ENCODE measurements at regions not wholly inside any gene's neighbourhood (a gene's known extent, or its start where the extent isn't known, plus 50 kb on each side); places are given as distances from the start of the nearest gene placed in this dataset.

GRCh38 chrX:120697053-120697452, 67.2 kb upstream of the C1GALT1C1 start:
- TF ChIP-seq, protein P1, sequence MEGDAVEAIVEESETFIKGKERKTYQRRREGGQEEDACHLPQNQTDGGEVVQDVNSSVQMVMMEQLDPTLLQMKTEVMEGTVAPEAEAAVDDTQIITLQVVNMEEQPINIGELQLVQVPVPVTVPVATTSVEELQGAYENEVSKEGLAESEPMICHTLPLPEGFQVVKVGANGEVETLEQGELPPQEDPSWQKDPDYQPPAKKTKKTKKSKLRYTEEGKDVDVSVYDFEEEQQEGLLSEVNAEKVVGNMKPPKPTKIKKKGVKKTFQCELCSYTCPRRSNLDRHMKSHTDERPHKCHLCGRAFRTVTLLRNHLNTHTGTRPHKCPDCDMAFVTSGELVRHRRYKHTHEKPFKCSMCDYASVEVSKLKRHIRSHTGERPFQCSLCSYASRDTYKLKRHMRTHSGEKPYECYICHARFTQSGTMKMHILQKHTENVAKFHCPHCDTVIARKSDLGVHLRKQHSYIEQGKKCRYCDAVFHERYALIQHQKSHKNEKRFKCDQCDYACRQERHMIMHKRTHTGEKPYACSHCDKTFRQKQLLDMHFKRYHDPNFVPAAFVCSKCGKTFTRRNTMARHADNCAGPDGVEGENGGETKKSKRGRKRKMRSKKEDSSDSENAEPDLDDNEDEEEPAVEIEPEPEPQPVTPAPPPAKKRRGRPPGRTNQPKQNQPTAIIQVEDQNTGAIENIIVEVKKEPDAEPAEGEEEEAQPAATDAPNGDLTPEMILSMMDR (IDR thresholded peaks at IDR 0.05) = no peak
- no peak for TF ChIP-seq POLR2A (IDR thresholded peaks at IDR 0.05)
- TF ChIP-seq POLR2AphosphoS5 (IDR thresholded peaks at IDR 0.05) = no peak

All from sigmoid colon (tissue), 4 donors.